HL-60/S4 (cell line): ENCODE measurements at regions not wholly inside any gene's neighbourhood (a gene's known extent, or its start where the extent isn't known, plus 50 kb on each side); places are given as distances from the start of the nearest gene placed in this dataset.
"Not testable (repeated sequence)": the region's sequence is repeated elsewhere in the genome, so short reads cannot be mapped to it uniquely, and the experiment has no call there.

Source experiments
- in situ Hi-C: fragments of 300-500 bp; cut with MboI; formaldehyde crosslinking; loops from 2 replicates; pipeline ENCODE4 v1.14.3; 2022; ENCODE audit warnings: low sequenced_read_pairs

DNA sequence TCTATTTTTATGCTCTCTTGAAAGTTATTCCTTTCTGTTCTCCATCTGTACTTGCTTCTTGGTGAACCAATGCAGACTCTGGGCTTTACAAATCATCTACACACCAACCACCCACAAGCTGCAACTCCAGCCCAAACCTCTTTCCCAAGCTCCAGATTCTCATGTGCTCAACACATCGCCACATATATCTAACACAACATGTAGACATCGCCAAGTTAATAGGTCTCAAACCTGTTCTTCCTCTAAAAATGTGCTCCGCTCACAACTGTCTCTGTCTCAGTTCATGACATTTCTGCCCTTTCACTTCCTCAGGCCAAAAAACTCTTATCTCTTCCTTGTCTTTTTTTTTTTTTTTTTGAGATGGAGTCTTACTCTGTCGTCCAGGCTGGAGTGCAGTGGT lies 95.7 kb upstream of the EEPD1 start:
- in situ Hi-C loops, result no loop called here

DNA sequence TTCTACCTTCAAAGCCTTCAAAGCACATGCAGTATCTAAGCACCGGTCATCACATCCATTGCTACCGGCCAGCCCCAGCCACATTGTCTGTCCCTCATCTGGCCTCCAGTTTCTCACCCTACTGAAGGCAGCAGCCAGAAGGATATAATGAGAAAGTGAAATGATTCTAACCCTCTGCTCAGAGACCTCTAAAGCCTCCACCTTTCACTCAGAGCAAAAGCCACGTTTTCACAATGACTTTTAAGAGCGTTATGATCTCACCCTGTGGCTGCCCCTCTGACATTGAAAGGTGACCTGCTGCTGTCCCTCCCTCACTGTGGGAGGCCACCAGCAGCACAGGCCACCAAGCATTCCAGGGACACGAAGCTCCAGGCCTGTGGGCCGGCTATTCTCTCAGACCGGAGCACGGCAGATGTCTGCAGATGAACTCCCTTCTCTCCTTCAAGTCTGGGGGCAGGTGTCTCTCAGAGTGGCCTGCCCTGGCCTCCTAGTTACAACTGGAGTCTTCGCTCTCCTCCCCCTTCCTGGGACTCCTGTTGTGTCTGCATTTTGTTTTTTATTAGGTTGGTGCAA lies 94.9 kb upstream of the EEPD1 start:
- in situ Hi-C loops, result no loop called here

GRCh38 chr7:36060388-36060787 lies 92.7 kb upstream of the EEPD1 start:
- in situ Hi-C loops, result not testable (repeated sequence)

GRCh38 chr7:36062154-36062815 lies 90.8 kb upstream of the EEPD1 start:
- in situ Hi-C loops, result no loop called here

DNA sequence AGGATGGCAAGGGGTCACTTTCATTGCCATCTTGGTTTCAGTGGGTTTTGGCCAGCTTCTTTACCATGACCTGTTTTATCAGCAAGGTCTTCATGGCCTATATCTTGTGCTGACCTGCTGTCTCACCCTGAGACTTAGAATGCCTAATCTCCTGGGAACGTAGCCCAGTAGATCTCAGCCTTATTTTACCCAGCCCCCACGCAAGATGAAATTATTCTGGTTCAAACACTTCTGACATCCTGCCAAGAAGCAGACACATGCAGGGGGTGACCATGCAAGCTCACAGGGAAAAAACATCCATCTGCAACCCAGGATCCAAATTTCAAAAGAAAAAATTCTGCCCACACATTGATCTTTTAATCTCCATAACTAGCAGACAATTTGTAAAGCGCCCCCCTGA lies 88.4 kb upstream of the EEPD1 start:
- in situ Hi-C loops, result no loop called here

GRCh38 chr7:36065563-36066342 lies 87.3 kb upstream of the EEPD1 start:
- in situ Hi-C loops, result not testable (repeated sequence)

DNA sequence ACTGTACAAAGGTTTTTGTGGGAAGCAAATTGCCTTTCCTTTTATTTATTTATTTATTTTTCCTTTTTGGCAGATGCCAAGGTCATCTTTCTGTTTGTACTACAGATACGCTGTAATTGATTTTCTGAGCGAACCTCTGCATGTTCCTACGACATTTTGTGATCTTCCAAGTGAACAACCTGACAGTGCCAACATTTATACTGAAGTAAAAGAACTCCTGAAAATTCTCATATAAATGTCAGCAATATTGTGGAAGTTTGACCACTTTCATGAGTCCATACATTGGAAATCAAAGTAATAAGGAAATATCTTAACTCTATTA lies 86.8 kb upstream of the EEPD1 start:
- in situ Hi-C loops, result no loop called here

DNA sequence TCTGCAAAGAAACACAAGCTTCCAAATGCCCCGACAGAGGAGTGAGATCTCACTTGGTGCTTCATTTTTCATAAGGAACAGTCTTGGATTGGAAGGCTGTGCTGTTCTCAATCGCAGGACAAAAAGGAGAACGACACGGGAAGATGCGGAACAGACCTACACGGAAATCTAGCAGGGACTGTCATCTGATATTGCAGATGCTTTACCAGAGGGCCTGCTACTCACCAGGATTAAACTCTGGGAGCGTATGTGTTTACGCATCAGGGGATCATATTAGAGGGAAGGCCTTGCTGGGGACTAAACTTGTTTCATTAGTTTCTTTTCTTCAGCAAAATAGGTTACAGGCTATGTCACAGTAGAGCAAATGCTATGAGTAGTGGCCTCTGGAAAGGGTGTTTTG lies 82.8 kb upstream of the EEPD1 start:
- in situ Hi-C loops, result no loop called here

DNA sequence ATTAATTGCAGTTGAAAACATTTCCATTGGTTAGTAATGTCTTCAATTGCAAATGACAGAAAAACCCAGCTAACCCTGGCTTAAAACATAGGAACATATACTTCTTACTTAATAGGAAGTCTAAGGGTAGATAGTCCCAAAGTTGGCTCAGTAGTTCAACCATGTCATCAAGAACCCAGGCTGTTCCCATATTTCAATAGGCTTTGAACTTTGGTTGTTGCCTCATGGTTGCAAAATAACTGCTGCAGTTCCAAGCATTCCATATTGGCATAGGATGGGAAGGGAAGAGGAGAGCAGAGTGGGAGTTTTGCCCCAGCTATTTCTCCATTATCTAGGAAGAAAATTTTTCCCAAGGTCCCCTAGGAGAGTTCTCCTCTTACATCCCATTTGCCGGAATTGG lies 81.4 kb upstream of the EEPD1 start:
- in situ Hi-C loops, result no loop called here

- in situ Hi-C loops, result no loop called here
Measured at GRCh38 chr7:36072620-36073019, 80.4 kb upstream of the EEPD1 start.

DNA sequence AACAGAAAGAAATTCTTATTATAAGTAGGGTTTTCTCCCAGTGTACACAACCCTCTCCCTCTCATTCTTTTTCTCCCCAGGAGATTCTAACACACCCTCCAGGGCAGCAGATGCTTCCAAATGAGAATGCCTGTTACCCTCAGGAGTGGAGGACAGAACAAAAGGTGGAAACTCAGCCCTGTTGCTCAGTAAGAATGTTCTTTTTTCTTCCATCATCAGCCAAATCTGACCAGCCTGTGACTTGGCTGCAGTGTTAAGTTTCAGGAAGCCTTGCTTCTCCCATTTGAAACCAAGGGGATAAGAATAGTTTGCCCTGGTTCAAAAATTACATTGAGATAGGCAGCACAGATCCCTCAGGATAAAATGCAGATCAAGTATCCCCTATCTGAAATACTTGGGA lies 77.5 kb upstream of the EEPD1 start:
- in situ Hi-C loops, result no loop called here

GRCh38 chr7:36076074-36076473 lies 77.0 kb upstream of the EEPD1 start:
- in situ Hi-C loops, result no loop called here

- in situ Hi-C loops, result no loop called here
Measured at GRCh38 chr7:36078816-36079360, 74.2 kb upstream of the EEPD1 start.

- in situ Hi-C loops, result no loop called here
Measured at GRCh38 chr7:36079446-36080025, 73.5 kb upstream of the EEPD1 start.

- in situ Hi-C loops, result no loop called here
Measured at GRCh38 chr7:36080843-36081242, 72.2 kb upstream of the EEPD1 start.

- in situ Hi-C loops, result no loop called here
Measured at GRCh38 chr7:36082216-36082615, 70.8 kb upstream of the EEPD1 start.

DNA sequence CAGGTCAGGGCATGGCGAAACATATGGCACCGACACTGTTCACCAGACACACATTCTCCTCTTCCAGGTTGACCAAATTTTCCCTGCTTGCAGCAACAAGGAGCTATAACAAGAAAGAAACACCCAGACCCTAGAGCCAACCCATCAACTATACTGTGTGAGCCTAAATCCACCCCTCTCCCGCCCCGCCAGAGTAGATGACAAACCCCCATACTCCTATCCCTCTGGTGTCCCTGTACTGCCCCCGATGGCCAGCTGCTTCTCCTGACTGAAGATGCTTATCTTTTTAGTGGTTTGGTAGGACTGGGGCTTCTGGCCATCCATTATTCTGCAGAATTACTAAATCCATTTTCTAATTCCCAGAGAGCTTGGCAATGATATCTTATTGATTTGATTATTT lies 70.1 kb upstream of the EEPD1 start:
- in situ Hi-C loops, result no loop called here

- in situ Hi-C loops, result no loop called here
Measured at GRCh38 chr7:36083626-36084380, 69.3 kb upstream of the EEPD1 start.

DNA sequence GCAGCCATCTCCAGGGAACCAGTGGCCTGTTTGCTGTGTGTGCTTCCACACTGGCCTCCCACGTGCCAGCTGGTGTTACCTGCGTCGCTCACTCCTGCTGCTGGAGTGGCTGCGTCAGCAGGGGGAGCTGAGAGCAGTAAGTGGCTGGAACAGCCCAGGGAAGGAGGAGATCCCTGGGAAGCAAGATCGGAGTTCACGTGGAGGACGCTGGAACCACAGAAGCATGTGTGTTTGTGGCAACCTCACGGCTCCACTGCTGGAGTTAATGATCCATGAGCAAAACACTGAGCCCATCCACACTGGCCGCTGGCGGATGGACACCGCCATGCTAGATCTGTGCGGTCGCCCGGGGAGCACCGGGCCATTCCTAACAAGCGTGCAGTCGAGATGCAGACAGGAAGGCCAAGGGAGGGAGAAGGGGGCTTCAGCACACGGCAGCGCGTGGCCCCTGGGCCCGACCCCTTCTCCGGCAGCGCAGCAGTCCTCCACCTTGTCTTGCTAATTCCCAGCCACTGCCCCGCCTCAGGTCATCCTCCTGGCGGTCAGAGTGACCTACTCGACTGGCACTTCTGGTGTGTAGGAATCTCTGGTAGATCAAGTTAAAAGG lies 68.5 kb upstream of the EEPD1 start:
- in situ Hi-C loops, result no loop called here

- in situ Hi-C loops, result no loop called here
Measured at GRCh38 chr7:36085096-36085495, 68.0 kb upstream of the EEPD1 start.

DNA sequence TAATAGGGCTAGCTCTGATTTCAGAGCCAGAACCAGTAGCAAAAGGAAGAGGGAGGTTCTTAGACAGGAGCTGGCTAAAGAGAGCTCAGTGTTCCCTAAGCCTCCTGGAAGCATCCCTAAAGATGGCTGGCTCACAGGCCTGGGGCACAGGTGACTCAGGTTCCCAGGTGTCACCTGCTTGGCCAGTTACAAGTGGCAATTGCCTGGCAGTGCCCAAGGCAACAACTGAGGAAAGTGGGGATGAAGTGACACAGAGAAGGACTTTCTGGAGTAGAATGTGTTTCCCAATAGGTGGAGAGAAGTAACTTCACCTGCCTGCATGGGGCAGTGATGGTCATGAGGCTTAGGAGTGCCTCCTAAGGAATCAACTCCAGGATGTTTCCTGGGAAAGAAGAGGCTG lies 66.5 kb upstream of the EEPD1 start:
- in situ Hi-C loops, result no loop called here
